Embryonic facial prominence (tissue), 1 donor: ENCODE measurements at regions not wholly inside any gene's neighbourhood (a gene's known extent, or its start where the extent isn't known, plus 50 kb on each side); places are given as distances from the start of the nearest gene placed in this dataset.

ENCODE experiments used
- DNase-seq: peaks from one replicate; pipeline ENCODE4 v3.0.0-alpha.2; 2016; ENCODE audit errors: extremely low spot score

DNA sequence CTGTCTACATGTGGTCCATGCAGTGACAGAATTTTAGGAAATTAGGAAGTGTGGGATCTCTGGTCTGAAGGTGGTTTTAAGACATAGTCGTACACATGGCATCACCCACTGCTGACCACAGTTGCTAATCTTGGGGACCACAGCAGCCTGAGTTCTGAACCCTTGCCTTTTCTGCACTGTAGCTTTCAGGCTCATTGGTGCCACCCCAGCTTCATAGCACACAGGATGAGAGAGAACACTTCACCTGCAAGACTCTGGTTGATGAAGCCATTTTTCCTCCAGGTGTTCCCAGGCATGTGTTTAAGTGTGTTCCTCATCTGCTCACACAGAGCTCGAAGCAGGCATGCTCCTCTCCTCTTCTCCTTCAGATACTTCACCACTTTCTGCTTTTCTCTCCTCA lies 68.2 kb upstream of the S1PR3 start:
- DNase-seq = no peak

GRCh38 chr9:88923653-88924288 lies 67.5 kb upstream of the S1PR3 start:
- no peak for DNase-seq

DNA sequence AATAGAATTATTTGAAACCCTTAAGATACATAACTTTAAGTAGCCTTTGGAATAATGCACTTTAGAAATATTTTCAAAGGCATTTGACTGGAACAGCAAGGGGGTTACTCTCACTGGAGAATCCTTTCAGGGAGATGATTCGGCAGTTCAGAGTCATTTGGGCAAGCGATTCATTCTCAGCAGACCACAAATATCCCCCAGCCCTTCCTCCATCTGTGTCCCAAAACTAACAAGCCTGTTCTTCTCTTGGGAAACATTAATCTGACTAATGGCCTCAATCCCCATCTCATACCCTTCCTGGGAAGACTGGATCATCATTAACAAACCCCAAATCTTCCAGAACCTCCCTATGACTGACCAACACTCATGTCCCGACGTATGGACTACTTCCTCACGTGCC lies 65.8 kb upstream of the S1PR3 start:
- DNase-seq = no peak

- DNase-seq = no peak
Observed at GRCh38 chr9:88926781-88927505, 64.3 kb upstream of the S1PR3 start.

DNA sequence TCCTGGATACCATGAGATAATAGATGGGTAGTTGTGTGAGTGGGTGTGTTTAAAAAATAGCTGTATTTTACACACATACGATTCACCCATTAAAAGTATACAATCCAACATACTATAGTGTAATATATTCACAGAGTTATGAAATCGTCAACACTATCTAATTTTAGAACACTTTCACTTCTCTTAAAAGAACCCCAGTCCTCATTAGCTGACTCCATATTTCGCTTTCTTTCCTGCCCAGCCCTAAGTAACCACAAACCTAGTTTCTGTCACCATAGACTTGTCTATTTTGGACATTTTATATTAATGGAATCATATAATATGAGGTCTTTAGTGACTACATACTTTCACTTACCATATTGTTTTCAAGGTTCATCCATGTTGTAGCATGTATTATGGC lies 63.8 kb upstream of the S1PR3 start:
- DNase-seq = no peak

GRCh38 chr9:88930716-88931115 lies 60.6 kb upstream of the S1PR3 start:
- no peak for DNase-seq

- DNase-seq = no peak
Observed at GRCh38 chr9:88932766-88933165, 58.5 kb upstream of the S1PR3 start.

DNA sequence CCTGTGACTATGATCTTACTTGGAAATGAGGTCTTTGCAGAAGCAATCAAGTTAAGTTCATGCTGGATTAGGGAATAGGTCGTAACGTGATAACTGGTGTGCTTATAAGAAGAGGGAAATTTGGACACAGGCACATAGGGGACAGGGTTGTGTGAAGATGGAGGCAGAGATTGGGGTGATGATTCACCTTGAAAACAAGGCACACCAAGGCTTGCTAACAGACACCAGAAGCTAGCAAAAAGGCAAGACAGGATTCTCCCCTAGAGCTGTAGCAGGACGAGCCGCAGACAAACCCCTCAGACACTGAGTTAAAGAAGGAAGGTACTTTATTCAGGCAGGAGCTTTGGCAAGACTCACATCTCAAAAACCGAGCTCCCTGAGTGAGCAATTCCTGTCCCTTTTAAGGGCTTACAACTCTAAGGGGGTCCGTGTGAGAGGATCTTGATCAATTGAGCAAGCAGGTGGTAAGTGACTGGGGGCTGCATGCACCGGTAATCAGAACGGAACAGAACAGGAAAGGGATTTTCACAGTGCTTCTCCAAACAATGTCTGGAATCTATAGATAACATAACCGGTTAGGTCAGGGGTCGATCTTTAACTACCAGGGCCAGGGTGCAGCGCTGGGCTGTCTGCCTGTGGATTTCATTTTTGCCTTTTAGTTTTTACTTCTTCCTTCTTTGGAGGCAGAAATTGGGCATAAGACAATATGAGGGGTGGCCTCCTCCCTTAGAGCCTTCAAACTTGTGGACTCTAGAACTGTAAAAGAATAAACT lies 57.5 kb upstream of the S1PR3 start:
- DNase-seq = no peak

DNA sequence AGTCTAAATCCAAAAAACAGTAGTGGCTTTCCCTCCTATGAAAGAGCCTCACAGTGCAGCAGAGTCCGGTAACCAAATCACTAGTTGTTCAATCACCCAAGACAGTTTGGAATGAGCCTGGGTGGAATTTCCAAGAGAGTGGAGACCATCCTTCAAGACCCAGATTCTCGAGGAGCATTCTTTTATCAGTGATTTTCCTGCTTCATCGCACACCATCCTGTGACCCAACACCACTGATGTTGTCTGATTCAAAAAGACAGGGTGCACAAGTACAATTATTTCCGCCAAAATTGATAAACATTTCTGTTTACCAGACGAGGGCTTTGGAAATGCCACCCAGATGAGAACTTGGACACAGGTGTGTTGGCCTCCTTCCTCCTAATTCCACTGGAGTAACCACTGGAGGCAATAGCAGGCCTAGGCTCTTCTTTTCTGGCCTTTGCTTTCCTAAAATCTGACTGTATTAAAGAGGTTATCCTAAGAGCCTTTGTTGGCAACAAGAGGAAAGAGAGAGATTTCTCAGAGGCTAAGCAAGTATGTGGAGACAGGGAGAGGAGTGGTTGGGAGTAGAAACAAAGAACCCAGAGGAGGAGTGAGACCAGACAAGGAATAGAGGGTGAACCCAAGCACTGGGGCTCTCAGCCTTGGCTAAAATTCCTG lies 56.3 kb upstream of the S1PR3 start:
- no peak for DNase-seq

- DNase-seq = no peak
Observed at GRCh38 chr9:88936132-88936531, 55.1 kb upstream of the S1PR3 start.

DNA sequence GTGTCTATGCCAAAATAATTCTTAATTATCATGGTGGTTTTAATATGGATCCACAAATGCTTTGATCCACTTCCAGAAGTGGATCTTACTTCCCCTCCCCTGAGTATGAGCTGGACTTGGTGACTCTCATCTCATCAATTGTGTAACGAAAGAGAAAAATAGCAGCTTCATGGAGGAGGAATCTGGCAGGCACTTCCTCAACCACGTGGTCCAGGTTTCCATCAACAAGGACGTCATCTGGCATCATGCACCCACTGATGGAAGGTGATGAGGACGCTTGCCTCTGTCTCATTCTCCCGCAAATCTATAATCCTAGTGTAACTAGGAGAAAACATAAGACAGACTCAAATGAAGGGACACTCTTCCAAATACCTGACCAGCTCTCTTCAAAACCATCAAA lies 54.6 kb upstream of the S1PR3 start:
- no peak for DNase-seq

GRCh38 chr9:88937248-88937647 lies 54.0 kb upstream of the S1PR3 start:
- no peak for DNase-seq

DNA sequence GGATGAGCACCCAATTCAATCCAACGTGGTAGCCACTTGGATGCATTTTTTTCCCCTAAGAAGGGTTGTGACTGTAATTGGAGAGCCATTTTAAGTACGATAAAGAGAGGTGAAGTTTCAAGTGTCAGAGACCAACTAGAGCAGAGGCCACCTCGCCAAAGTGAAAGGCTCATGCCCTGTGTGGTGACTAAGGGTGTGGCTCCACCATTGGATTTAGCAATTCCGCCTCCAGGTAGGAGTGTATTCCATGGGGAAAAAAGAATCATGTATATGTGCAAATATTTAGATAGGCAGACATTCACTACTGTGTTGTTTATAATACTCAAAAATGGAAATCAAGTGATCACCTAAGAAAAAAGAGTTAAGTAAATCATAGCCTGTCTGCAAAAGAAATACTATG lies 53.1 kb upstream of the S1PR3 start:
- DNase-seq = no peak
